Endothelial cell of umbilical vein (primary cell): ENCODE measurements at regions not wholly inside any gene's neighbourhood (a gene's known extent, or its start where the extent isn't known, plus 50 kb on each side); places are given as distances from the start of the nearest gene placed in this dataset.

Experiments
- CTCF ChIP-seq, 2 donors: IDR thresholded peaks; 1 replicate in 1 of 2; 2 replicates in 1 of 2; pipeline ENCODE4 v1.5.1; 2011; ENCODE audit warnings: low read length in 2 of 2, mild to moderate bottlenecking in 2 of 2, moderate library complexity in 2 of 2, control low read depth in 1 of 2, inconsistent platforms in 1 of 2, low read depth in 1 of 2; ENCODE audit not compliant: insufficient read depth in 1 of 2; ENCODE audit errors: extremely low read depth in 1 of 2
- JUN ChIP-seq: IDR thresholded peaks from 2 replicates; pipeline ENCODE4 v1.6.1; 2011; ENCODE audit warnings: borderline replicate concordance, low read depth; ENCODE audit not compliant: insufficient read length, insufficient read depth
- POLR2A ChIP-seq: IDR thresholded peaks from 2 replicates; pipeline ENCODE4 v1.6.1; 2012; ENCODE audit warnings: low read depth, mild to moderate bottlenecking, control low read depth, low read length

- no peak for TF ChIP-seq CTCF (IDR thresholded peaks at IDR 0.05; ENCODE audit: extremely low read depth in 1 of 2, insufficient read depth in 1 of 2, low read depth in 1 of 2, low read length in 2 of 2)
- no peak for TF ChIP-seq POLR2A
- TF ChIP-seq JUN: no peak
Observed at GRCh38 chr2:171214093-171214492, 53.4 kb upstream of the TLK1 start.
